H9 (cell line): ENCODE measurements at regions not wholly inside any gene's neighbourhood (a gene's known extent, or its start where the extent isn't known, plus 50 kb on each side); places are given as distances from the start of the nearest gene placed in this dataset.

Experiments
- DNase-seq: peaks from one replicate; pipeline ENCODE4 v3.0.0-alpha.2; 2017
- H2AFZ ChIP-seq: one replicate; pipeline ENCODE4 v1.6.1; 2013; ENCODE audit warnings: mild to moderate bottlenecking, low read length, control low read depth, moderate library complexity
- H2AK5ac ChIP-seq: 2 replicates; pipeline ENCODE4 v1.6.1; 2013; ENCODE audit warnings: low read length, control low read depth, mixed read lengths; ENCODE audit not compliant: insufficient read length
- H2BK120ac ChIP-seq: one replicate; pipeline ENCODE4 v1.6.1; 2013; ENCODE audit warnings: low read depth, mild to moderate bottlenecking, low read length, control low read depth, inconsistent platforms; ENCODE audit not compliant: poor library complexity, severe bottlenecking
- H2BK12ac ChIP-seq: 2 replicates; pipeline ENCODE4 v1.6.1; 2013; ENCODE audit warnings: low read length, control low read depth, mixed read lengths, low read depth; ENCODE audit not compliant: insufficient read length
- H2BK15ac ChIP-seq: 2 replicates; pipeline ENCODE4 v1.6.1; 2013; ENCODE audit warnings: low read depth, low read length, control low read depth
- H2BK20ac ChIP-seq: one replicate; pipeline ENCODE4 v1.6.1; 2013; ENCODE audit warnings: low read depth, mild to moderate bottlenecking, low read length, control low read depth, inconsistent platforms; ENCODE audit not compliant: poor library complexity, severe bottlenecking
- H2BK5ac ChIP-seq: 2 replicates; pipeline ENCODE4 v1.6.1; 2013; ENCODE audit warnings: low read length, control low read depth, mixed read lengths; ENCODE audit not compliant: insufficient read length
- H3K14ac ChIP-seq: 2 replicates; pipeline ENCODE4 v1.6.1; 2013; ENCODE audit warnings: low read length, control low read depth; ENCODE audit not compliant: insufficient read depth
- H3K18ac ChIP-seq: 2 replicates; pipeline ENCODE4 v1.6.1; 2013; ENCODE audit warnings: low read depth, mild to moderate bottlenecking, mixed read lengths, low read length, control low read depth; ENCODE audit not compliant: insufficient read length
- H3K23ac ChIP-seq: 2 replicates; pipeline ENCODE4 v1.6.1; 2013; ENCODE audit warnings: low read length, control low read depth, mixed read lengths, low read depth; ENCODE audit not compliant: insufficient read length
- H3K23me2 ChIP-seq: 2 replicates; pipeline ENCODE4 v1.6.1; 2013; ENCODE audit warnings: low read depth, mild to moderate bottlenecking, mixed read lengths, low read length, control low read depth; ENCODE audit not compliant: insufficient read length, poor library complexity, severe bottlenecking
- H3K27ac ChIP-seq: 2 replicates; pipeline ENCODE4 v1.5.1; 2013; ENCODE audit warnings: low read length, control low read depth, mixed read lengths, low read depth; ENCODE audit not compliant: insufficient read length
- H3K27me3 ChIP-seq: 2 replicates; pipeline ENCODE4 v1.6.1; 2013; ENCODE audit warnings: low read length, control low read depth, inconsistent platforms; ENCODE audit not compliant: insufficient read depth
- H3K4ac ChIP-seq: 2 replicates; pipeline ENCODE4 v1.6.1; 2013; ENCODE audit warnings: low read depth, mild to moderate bottlenecking, control low read depth, inconsistent platforms, low read length, moderate library complexity
- H3K4me1 ChIP-seq: 2 replicates; pipeline ENCODE4 v1.6.1; 2013; ENCODE audit warnings: low read length, control low read depth, inconsistent platforms; ENCODE audit not compliant: insufficient read depth
- H3K4me2 ChIP-seq: 2 replicates; pipeline ENCODE4 v1.6.1; 2013; ENCODE audit warnings: low read length, control low read depth, mixed read lengths; ENCODE audit not compliant: insufficient read length, insufficient read depth
- H3K56ac ChIP-seq: 2 replicates; pipeline ENCODE4 v1.6.1; 2013; ENCODE audit warnings: low read depth, mild to moderate bottlenecking, mixed read lengths, low read length, control low read depth; ENCODE audit not compliant: insufficient read length
- H3K79me1 ChIP-seq: 2 replicates; pipeline ENCODE4 v1.6.1; 2013; ENCODE audit warnings: low read depth, mild to moderate bottlenecking, moderate library complexity, low read length, control low read depth, inconsistent platforms; ENCODE audit not compliant: insufficient read depth, poor library complexity, severe bottlenecking
- H3K79me2 ChIP-seq: 2 replicates; pipeline ENCODE4 v1.6.1; 2013; ENCODE audit warnings: low read length, control low read depth, inconsistent platforms; ENCODE audit not compliant: insufficient read depth
- H3K9ac ChIP-seq: 2 replicates; pipeline ENCODE4 v1.6.1; 2013; ENCODE audit warnings: low read length, control low read depth, mixed read lengths; ENCODE audit not compliant: insufficient read length; ENCODE audit errors: extremely low read depth
- H3K9me3 ChIP-seq: one replicate; pipeline ENCODE4 v1.6.1; 2013; ENCODE audit warnings: low read depth, low read length, inconsistent platforms; ENCODE audit not compliant: control insufficient read depth
- H3T11ph ChIP-seq: one replicate; pipeline ENCODE4 v1.6.1; 2013; ENCODE audit warnings: mild to moderate bottlenecking, low read length, control low read depth, inconsistent platforms
- H4K20me1 ChIP-seq: one replicate; pipeline ENCODE4 v1.6.1; 2013; ENCODE audit not compliant: control insufficient read depth, insufficient read length, insufficient read depth
- H4K5ac ChIP-seq: 2 replicates; pipeline ENCODE4 v1.6.1; 2013; ENCODE audit warnings: low read depth, mild to moderate bottlenecking, mixed read lengths, low read length, control low read depth; ENCODE audit not compliant: insufficient read length
- H4K8ac ChIP-seq: replicated peaks from 2 replicates; pipeline ENCODE4 v1.6.1; 2013; ENCODE audit warnings: low read length, control low read depth, mixed read lengths, low read depth; ENCODE audit not compliant: insufficient read length
- H4K91ac ChIP-seq: 2 replicates; pipeline ENCODE4 v1.6.1; 2013; ENCODE audit warnings: low read depth, mild to moderate bottlenecking, moderate library complexity, mixed read lengths, low read length, control low read depth; ENCODE audit not compliant: insufficient read length
- H3K27ac Mint-ChIP-seq, 3 experiments: 2 replicates in 2 of 3; 3 replicates in 1 of 3; pipeline ENCODE4 v1.8.0; 2020 to 2021; ENCODE audit warnings: mixed read lengths in 3 of 3, mild to moderate bottlenecking in 1 of 3, moderate library complexity in 1 of 3
- H3K27me3 Mint-ChIP-seq: 2 replicates; pipeline ENCODE4 v1.8.0; 2021; ENCODE audit warnings: low read depth, mild to moderate bottlenecking, moderate library complexity, mixed read lengths
- H3K36me3 Mint-ChIP-seq, 3 experiments: 2 replicates in 2 of 3; 3 replicates in 1 of 3; pipeline ENCODE4 v1.8.0; 2020 to 2021; ENCODE audit warnings: low read depth in 3 of 3, mixed read lengths in 3 of 3; ENCODE audit not compliant: insufficient read depth in 1 of 3
- H3K4me1 Mint-ChIP-seq, 2 experiments: 2 replicates each; pipeline ENCODE4 v1.8.0; 2020; ENCODE audit warnings: mixed read lengths in 2 of 2
- H3K4me3 Mint-ChIP-seq, 2 experiments: 2 replicates in 1 of 2; 3 replicates in 1 of 2; pipeline ENCODE4 v1.8.0; 2020 to 2021; ENCODE audit warnings: mild to moderate bottlenecking in 2 of 2, mixed read lengths in 2 of 2, moderate library complexity in 1 of 2
- H3K9me3 Mint-ChIP-seq, 2 experiments: 2 replicates in 1 of 2; 3 replicates in 1 of 2; pipeline ENCODE4 v1.8.0; 2020; ENCODE audit warnings: mild to moderate bottlenecking in 2 of 2, mixed read lengths in 2 of 2, moderate library complexity in 1 of 2
- WGBS: extraction: QIAGEN DNeasy Blood & Tissue Kit; methylation state at CpG from one replicate; pipeline ENCODE4 v1.1.7; 2013; ENCODE audit warnings: missing lambda C conversion rate, low lambda C conversion rate, mixed read lengths; ENCODE audit not compliant: insufficient read length; ENCODE audit errors: extremely low coverage; 5-methylcytosine and 5-hydroxymethylcytosine counted together
- TF ChIP-seq, protein P1 (sequence below): fragments of 200-600 bp; sonication (generic); conservative IDR thresholded peaks from 3 replicates; pipeline ENCODE4 v1.8.0; 2021; ENCODE audit warnings: antibody characterized with exemption, mild to moderate bottlenecking

- Histone ChIP-seq H2BK15ac (no peak overlapping the region), H3K4ac (no peak overlapping the region), H3K79me2 (no peaks in the 10 kb centered on the region), H4K91ac (no peak overlapping the region), H4K20me1 (no peaks in the 10 kb centered on the region), H3K23ac (no peak overlapping the region), H3T11ph (no peak overlapping the region), H3K56ac (no peak overlapping the region), H2BK5ac (no peak overlapping the region), H3K14ac (no peak overlapping the region), H3K9me3 (peaks cover 9% of the 10 kb centered on the region), H2BK12ac (no peak overlapping the region), H3K23me2 (no peaks in the 10 kb centered on the region), H2BK120ac (no peak overlapping the region), H3K79me1 (no peaks in the 10 kb centered on the region), H4K8ac (no peak overlapping the region), H3K9ac (no peak overlapping the region), H2AFZ (no peak overlapping the region), H2BK20ac (no peak overlapping the region), H3K27me3 (no peaks in the 10 kb centered on the region), H2AK5ac (no peak overlapping the region), H3K4me2 (no peak overlapping the region), H3K27ac (no peak overlapping the region), H4K5ac (no peak overlapping the region), H3K4me1 (no peaks in the 10 kb centered on the region; the same call in 1 of the 2 replicates), H3K18ac (no peak overlapping the region)
- no CpG with 5 or more reads among the region's 1 CpG for WGBS
- TF ChIP-seq, protein P1, sequence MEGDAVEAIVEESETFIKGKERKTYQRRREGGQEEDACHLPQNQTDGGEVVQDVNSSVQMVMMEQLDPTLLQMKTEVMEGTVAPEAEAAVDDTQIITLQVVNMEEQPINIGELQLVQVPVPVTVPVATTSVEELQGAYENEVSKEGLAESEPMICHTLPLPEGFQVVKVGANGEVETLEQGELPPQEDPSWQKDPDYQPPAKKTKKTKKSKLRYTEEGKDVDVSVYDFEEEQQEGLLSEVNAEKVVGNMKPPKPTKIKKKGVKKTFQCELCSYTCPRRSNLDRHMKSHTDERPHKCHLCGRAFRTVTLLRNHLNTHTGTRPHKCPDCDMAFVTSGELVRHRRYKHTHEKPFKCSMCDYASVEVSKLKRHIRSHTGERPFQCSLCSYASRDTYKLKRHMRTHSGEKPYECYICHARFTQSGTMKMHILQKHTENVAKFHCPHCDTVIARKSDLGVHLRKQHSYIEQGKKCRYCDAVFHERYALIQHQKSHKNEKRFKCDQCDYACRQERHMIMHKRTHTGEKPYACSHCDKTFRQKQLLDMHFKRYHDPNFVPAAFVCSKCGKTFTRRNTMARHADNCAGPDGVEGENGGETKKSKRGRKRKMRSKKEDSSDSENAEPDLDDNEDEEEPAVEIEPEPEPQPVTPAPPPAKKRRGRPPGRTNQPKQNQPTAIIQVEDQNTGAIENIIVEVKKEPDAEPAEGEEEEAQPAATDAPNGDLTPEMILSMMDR = no peak
- H3K9me3 Mint-ChIP-seq = peaks cover 17 to 18% of the 10 kb centered on the region in 2 experiments
- peaks cover 7 to 16% (median 13%) of the 10 kb centered on the region in 3 experiments for H3K36me3 Mint-ChIP-seq
- H3K27me3 Mint-ChIP-seq = no peaks in the 10 kb centered on the region; the same call in none of the 2 replicates
- H3K4me3 Mint-ChIP-seq = no peak overlapping the region
- no peak overlapping the region for H3K27ac Mint-ChIP-seq
- DNase-seq = no peak
- peaks cover 0 to 2% of the 10 kb centered on the region in 2 experiments; a peak in 1 of 4 replicates for H3K4me1 Mint-ChIP-seq
These were observed 72.3 kb upstream of the PRICKLE2 start for GRCh38 chr3:64297563-64297962.
